Mesothelial cell of epicardium (in vitro differentiated cells): ENCODE measurements at regions not wholly inside any gene's neighbourhood (a gene's known extent, or its start where the extent isn't known, plus 50 kb on each side); places are given as distances from the start of the nearest gene placed in this dataset.

Experiments
- DNase-seq, 2 experiments: peaks; one replicate each; pipeline ENCODE4 v3.0.0; 2021; ENCODE audit warnings: low spot score in 2 of 2; ENCODE audit not compliant: unreplicated experiment in 2 of 2
- H3K27ac Mint-ChIP-seq: 2 replicates; pipeline ENCODE4 v1.8.0; 2021; ENCODE audit warnings: mixed read lengths
- H3K27me3 Mint-ChIP-seq: 2 replicates; pipeline ENCODE4 v1.8.0; 2021; ENCODE audit warnings: low read depth, mixed read lengths
- H3K36me3 Mint-ChIP-seq: 2 replicates; pipeline ENCODE4 v1.8.0; 2021; ENCODE audit warnings: mixed read lengths
- H3K4me1 Mint-ChIP-seq: 2 replicates; pipeline ENCODE4 v1.8.0; 2021; ENCODE audit warnings: mixed read lengths
- H3K4me3 Mint-ChIP-seq: 2 replicates; pipeline ENCODE4 v1.8.0; 2021; ENCODE audit warnings: mild to moderate bottlenecking, moderate library complexity, mixed read lengths
- H3K9me3 Mint-ChIP-seq: 2 replicates; pipeline ENCODE4 v1.8.0; 2021; ENCODE audit warnings: mixed read lengths
- CTCF ChIP-seq: fragments of 200-600 bp; sonication (generic); IDR thresholded peaks from one replicate; pipeline ENCODE4 v1.5.0; 2021; ENCODE audit warnings: antibody characterized with exemption; ENCODE audit not compliant: unreplicated experiment

GRCh38 chr4:180967936-180968335 lies 1275.3 kb upstream of the TENM3 start:
- H3K36me3 Mint-ChIP-seq: no peaks in the 10 kb centered on the region
- no peak for TF ChIP-seq CTCF
- no peak overlapping the region for H3K27ac Mint-ChIP-seq
- H3K27me3 Mint-ChIP-seq: no peaks in the 10 kb centered on the region
- H3K4me1 Mint-ChIP-seq: peaks cover 14% of the 10 kb centered on the region
- no peak for DNase-seq
- H3K9me3 Mint-ChIP-seq: no peaks in the 10 kb centered on the region
- no peak overlapping the region for H3K4me3 Mint-ChIP-seq

GRCh38 chr4:180973894-180974293 lies 1269.3 kb upstream of the TENM3 start:
- H3K4me3 Mint-ChIP-seq: no peak overlapping the region
- DNase-seq: no peak
- H3K36me3 Mint-ChIP-seq: no peaks in the 10 kb centered on the region
- no peaks in the 10 kb centered on the region for H3K9me3 Mint-ChIP-seq
- no peak for TF ChIP-seq CTCF
- H3K27ac Mint-ChIP-seq: no peak overlapping the region
- H3K27me3 Mint-ChIP-seq: no peaks in the 10 kb centered on the region
- no peaks in the 10 kb centered on the region for H3K4me1 Mint-ChIP-seq

GRCh38 chr4:180990931-180991330 lies 1252.3 kb upstream of the TENM3 start:
- Mint-ChIP-seq H3K27ac (no peak overlapping the region), H3K4me1 (no peaks in the 10 kb centered on the region), H3K4me3 (no peak overlapping the region), H3K36me3 (peaks cover 3% of the 10 kb centered on the region), H3K27me3 (no peaks in the 10 kb centered on the region), H3K9me3 (peaks cover 12% of the 10 kb centered on the region)
- no peak for DNase-seq
- TF ChIP-seq CTCF: no peak

GRCh38 chr4:180993244-180993836 lies 1249.9 kb upstream of the TENM3 start:
- Mint-ChIP-seq H3K27ac (no peak overlapping the region), H3K4me1 (peaks cover 1% of the 10 kb centered on the region)

GRCh38 chr4:180994722-180995121 lies 1248.5 kb upstream of the TENM3 start:
- Mint-ChIP-seq H3K36me3 (peaks cover 5% of the 10 kb centered on the region), H3K27me3 (no peaks in the 10 kb centered on the region), H3K27ac (no peak overlapping the region), H3K9me3 (peaks cover 16% of the 10 kb centered on the region), H3K4me3 (no peak overlapping the region), H3K4me1 (peaks cover 13% of the 10 kb centered on the region)
- TF ChIP-seq CTCF: no peak
- DNase-seq: no peak

More at GRCh38 chr4:180993244-180993836, 1249.9 kb upstream of the TENM3 start:
- no peak overlapping the region for H3K4me3 Mint-ChIP-seq
- DNase-seq: no peak
- peaks cover 5% of the 10 kb centered on the region for H3K36me3 Mint-ChIP-seq
- no peak for TF ChIP-seq CTCF
- peaks cover 16% of the 10 kb centered on the region for H3K9me3 Mint-ChIP-seq
- no peaks in the 10 kb centered on the region for H3K27me3 Mint-ChIP-seq

- Mint-ChIP-seq H3K36me3 (peaks cover 6% of the 10 kb centered on the region), H3K4me3 (no peak overlapping the region), H3K27ac (peak overlapping the region; percentile 11), H3K9me3 (peaks cover 14% of the 10 kb centered on the region), H3K27me3 (no peaks in the 10 kb centered on the region), H3K4me1 (peaks cover 18% of the 10 kb centered on the region)
- DNase-seq: no peak
- TF ChIP-seq CTCF: no peak
Measured at GRCh38 chr4:180999217-180999616, 1244.0 kb upstream of the TENM3 start.
